CD14-positive monocyte (primary cell): ENCODE measurements at regions not wholly inside any gene's neighbourhood (a gene's known extent, or its start where the extent isn't known, plus 50 kb on each side); places are given as distances from the start of the nearest gene placed in this dataset.

Experiments used
- DNase-seq, 3 donors: peaks; one replicate each; pipeline ENCODE4 v3.0.0-alpha.2; 2011 to 2022
- H2AFZ ChIP-seq: 2 replicates; pipeline ENCODE4 v1.6.0; 2012; ENCODE audit warnings: mild to moderate bottlenecking, low read depth, low read length, inconsistent platforms; ENCODE audit not compliant: insufficient read depth, poor library complexity, severe bottlenecking
- H3K27ac ChIP-seq, 2 donors: 1 replicate in 1 of 2; 2 replicates in 1 of 2; pipeline ENCODE4 v1.5.1; 2012 to 2013; ENCODE audit warnings: low read length in 2 of 2, control low read depth in 1 of 2, inconsistent platforms in 1 of 2, low read depth in 1 of 2, mild to moderate bottlenecking in 1 of 2
- H3K27me3 ChIP-seq, 2 donors: one replicate each; pipeline versions ENCODE4 v1.6.0 to v1.6.1; 2011 to 2013; ENCODE audit warnings: low read length in 2 of 2; ENCODE audit not compliant: control insufficient read depth in 2 of 2, insufficient read depth in 2 of 2
- H3K36me3 ChIP-seq, 2 donors: replicated peaks in 1 of 2; 1 replicate in 1 of 2; 2 replicates in 1 of 2; pipeline versions ENCODE4 v1.5.1 to v1.6.1; 2012 to 2013; ENCODE audit warnings: low read length in 2 of 2, control low read depth in 1 of 2, inconsistent platforms in 1 of 2, mild to moderate bottlenecking in 1 of 2; ENCODE audit not compliant: insufficient read depth in 2 of 2, control insufficient read depth in 1 of 2
- H3K4me1 ChIP-seq, 2 donors: 1 replicate in 1 of 2; 2 replicates in 1 of 2; pipeline versions ENCODE4 v1.5.1 to v1.6.1; 2012 to 2013; ENCODE audit warnings: low read length in 2 of 2, control low read depth in 1 of 2, inconsistent platforms in 1 of 2, mild to moderate bottlenecking in 1 of 2, moderate library complexity in 1 of 2; ENCODE audit not compliant: insufficient read depth in 2 of 2, control insufficient read depth in 1 of 2
- H3K4me2 ChIP-seq: replicated peaks from 2 replicates; pipeline ENCODE3; 2012; ENCODE audit warnings: low read length, moderate library complexity, mild to moderate bottlenecking; ENCODE audit not compliant: poor library complexity, severe bottlenecking; ENCODE audit errors: extremely low read depth
- H3K4me3 ChIP-seq, 3 experiments: fragments of 200-600 bp in 1 of 3; sonication (generic) in 1 of 3; replicated peaks in 1 of 3; 1 replicate in 2 of 3; 2 replicates in 1 of 3; pipeline ENCODE4 v1.5.1; 2011 to 2013; ENCODE audit warnings: low read length in 3 of 3, mild to moderate bottlenecking in 3 of 3, control low read depth in 2 of 3, low read depth in 2 of 3, inconsistent platforms in 1 of 3, moderate library complexity in 1 of 3
- H3K79me2 ChIP-seq: 2 replicates; pipeline ENCODE4 v1.6.0; 2012; ENCODE audit warnings: mild to moderate bottlenecking, control low read depth, inconsistent platforms, low read length, moderate library complexity; ENCODE audit not compliant: insufficient read depth
- H3K9ac ChIP-seq: 2 replicates; pipeline ENCODE4 v1.6.0; 2017; ENCODE audit warnings: low read length, mild to moderate bottlenecking; ENCODE audit not compliant: insufficient read depth, poor library complexity, severe bottlenecking
- H3K9me3 ChIP-seq, 2 donors: replicated peaks in 1 of 2; 1 replicate in 1 of 2; 2 replicates in 1 of 2; pipeline versions ENCODE4 v1.5.1 to v1.6.1; 2012 to 2013; ENCODE audit warnings: low read length in 2 of 2, control low read depth in 1 of 2; ENCODE audit not compliant: control insufficient read depth in 1 of 2, insufficient read depth in 1 of 2
- H4K20me1 ChIP-seq: 2 replicates; pipeline ENCODE4 v1.6.0; 2012; ENCODE audit warnings: mild to moderate bottlenecking, low read length, control low read depth, moderate library complexity; ENCODE audit not compliant: insufficient read depth
- H3K27ac Mint-ChIP-seq, 7 donors: one replicate each; pipeline ENCODE4 v1.8.0; 2020; ENCODE audit warnings: mild to moderate bottlenecking in 7 of 7, mixed read lengths in 7 of 7, moderate library complexity in 6 of 7, inconsistent platforms in 2 of 7
- H3K27me3 Mint-ChIP-seq, 3 donors: one replicate each; pipeline ENCODE4 v1.8.0; 2021 to 2022; ENCODE audit warnings: low read depth in 3 of 3, mild to moderate bottlenecking in 3 of 3, mixed read lengths in 3 of 3, moderate library complexity in 3 of 3, inconsistent platforms in 1 of 3
- H3K36me3 Mint-ChIP-seq, 2 donors: one replicate each; pipeline ENCODE4 v1.8.0; 2020; ENCODE audit warnings: mixed read lengths in 2 of 2, inconsistent platforms in 1 of 2, mild to moderate bottlenecking in 1 of 2
- H3K4me1 Mint-ChIP-seq: one replicate; pipeline ENCODE4 v1.8.0; 2020; ENCODE audit warnings: mild to moderate bottlenecking, mixed read lengths
- H3K4me3 Mint-ChIP-seq, 2 donors: one replicate each; pipeline ENCODE4 v1.8.0; 2020; ENCODE audit warnings: mild to moderate bottlenecking in 2 of 2, mixed read lengths in 2 of 2, moderate library complexity in 1 of 2
- H3K9me3 Mint-ChIP-seq, 7 donors: one replicate each; pipeline ENCODE4 v1.8.0; 2020 to 2022; ENCODE audit warnings: mixed read lengths in 7 of 7, mild to moderate bottlenecking in 6 of 7, moderate library complexity in 6 of 7, inconsistent platforms in 2 of 7
- CTCF ChIP-seq: fragments of 200-600 bp; IDR thresholded peaks from one replicate; pipeline ENCODE4 v1.8.0; 2022; ENCODE audit warnings: antibody characterized with exemption, mild to moderate bottlenecking
- WGBS: methylation state at CpG from one replicate; pipeline ENCODE4 v1.1.5; 2013; ENCODE audit warnings: missing lambda C conversion rate; ENCODE audit not compliant: insufficient coverage; 5-methylcytosine and 5-hydroxymethylcytosine counted together
- intact Hi-C, 2 donors: fragments of 100-400 bp; cut with micrococcal nuclease; formaldehyde crosslinking; loops; one replicate each; pipeline versions ENCODE4 v1.15.0 to v1.15.1; 2023

- intact Hi-C loops = no loop called here
- Histone ChIP-seq H2AFZ (no peak overlapping the region), H3K27ac (no peak overlapping the region), H4K20me1 (no peaks in the 10 kb centered on the region), H3K27me3 (no peaks in the 10 kb centered on the region), H3K4me3 (no peak overlapping the region), H3K4me2 (no peak overlapping the region), H3K79me2 (no peaks in the 10 kb centered on the region), H3K9me3 (no peaks in the 10 kb centered on the region), H3K36me3 (no peaks in the 10 kb centered on the region), H3K4me1 (no peaks in the 10 kb centered on the region), H3K9ac (no peak overlapping the region)
- no peaks in the 10 kb centered on the region for H3K36me3 Mint-ChIP-seq
- no peak overlapping the region for H3K4me3 Mint-ChIP-seq
- no peak for TF ChIP-seq CTCF
- no peak for DNase-seq
- no peak overlapping the region for H3K27ac Mint-ChIP-seq
- peaks cover 0 to 2% (median 0%) of the 10 kb centered on the region in 3 donors for H3K27me3 Mint-ChIP-seq
- H3K9me3 Mint-ChIP-seq = peaks cover 0 to 3% (median 0%) of the 10 kb centered on the region in 7 donors
- 67% methylated on average over 1 of the region's 1 CpG for WGBS
- peaks cover 18% of the 10 kb centered on the region for H3K4me1 Mint-ChIP-seq
These were observed 158.1 kb upstream of the NREP start for GRCh38 chr5:111914966-111915636.

- intact Hi-C loops = no loop called here
- DNase-seq = no peak
- Histone ChIP-seq H3K36me3 (no peaks in the 10 kb centered on the region), H3K79me2 (no peaks in the 10 kb centered on the region), H2AFZ (no peak overlapping the region), H3K4me3 (no peak overlapping the region), H4K20me1 (no peaks in the 10 kb centered on the region), H3K4me2 (no peak overlapping the region), H3K27me3 (no peaks in the 10 kb centered on the region), H3K9ac (no peak overlapping the region), H3K4me1 (no peaks in the 10 kb centered on the region), H3K9me3 (peaks cover 4 to 8% of the 10 kb centered on the region in 2 donors), H3K27ac (no peak overlapping the region)
- Mint-ChIP-seq H3K9me3 (peaks cover 5 to 18% (median 9%) of the 10 kb centered on the region in 7 donors), H3K27me3 (no peaks in the 10 kb centered on the region), H3K36me3 (peaks cover 0 to 5% of the 10 kb centered on the region in 2 donors), H3K27ac (no peak overlapping the region), H3K4me3 (no peak overlapping the region), H3K4me1 (peaks cover 5% of the 10 kb centered on the region)
- 90% methylated on average over 2 of the region's 5 CpGs for WGBS
- no peak for TF ChIP-seq CTCF
These were observed 145.4 kb upstream of the NREP start for GRCh38 chr5:111902436-111902835.
